GM18519 (cell line): ENCODE measurements at regions not wholly inside any gene's neighbourhood (a gene's known extent, or its start where the extent isn't known, plus 50 kb on each side); places are given as distances from the start of the nearest gene placed in this dataset.
A peak's percentile ranks its signal among the peaks of the same experiment; 100 is the strongest.
"Not testable (repeated sequence)": the region's sequence is repeated elsewhere in the genome, so short reads cannot be mapped to it uniquely, and the experiment has no call there.

ENCODE experiments used
- ATAC-seq: cut with Tn5 transposase; IDR thresholded peaks from one replicate; pipeline ENCODE4 v1.9.1; 2021; ENCODE audit warnings: mild to moderate bottlenecking, moderate library complexity; ENCODE audit not compliant: unreplicated experiment, low FRiP score

DNA sequence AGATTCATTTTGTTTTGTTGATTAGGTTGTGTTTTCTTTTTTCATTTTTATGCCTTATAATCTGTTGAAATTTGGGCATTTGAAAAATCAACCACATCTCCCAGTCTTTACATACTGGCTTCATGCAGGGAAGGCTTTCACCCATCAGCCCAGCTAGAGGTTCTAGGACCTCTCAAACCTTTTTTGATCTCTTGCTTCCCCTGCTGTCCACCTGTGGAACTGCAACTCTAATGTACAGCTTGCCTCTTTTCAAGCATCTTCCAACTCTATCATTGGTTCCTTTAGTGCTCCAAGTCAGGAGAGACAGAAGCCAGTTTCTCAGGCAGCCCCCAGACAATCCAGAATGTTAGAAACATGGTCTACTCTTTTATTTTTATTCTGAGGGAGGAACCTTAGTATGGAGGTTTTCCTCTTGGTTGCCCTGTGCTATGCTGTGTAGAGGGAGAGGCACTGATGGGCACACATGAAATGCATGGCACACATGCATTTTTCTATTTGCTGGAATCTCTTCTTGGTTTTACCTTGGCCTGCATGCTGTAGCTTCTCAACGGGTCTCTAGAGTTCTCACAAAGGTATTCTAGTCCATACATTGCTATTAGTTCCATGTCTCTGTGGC lies 107.2 kb upstream of the L3MBTL4 start:
- ATAC-seq: peak; percentile 67

DNA sequence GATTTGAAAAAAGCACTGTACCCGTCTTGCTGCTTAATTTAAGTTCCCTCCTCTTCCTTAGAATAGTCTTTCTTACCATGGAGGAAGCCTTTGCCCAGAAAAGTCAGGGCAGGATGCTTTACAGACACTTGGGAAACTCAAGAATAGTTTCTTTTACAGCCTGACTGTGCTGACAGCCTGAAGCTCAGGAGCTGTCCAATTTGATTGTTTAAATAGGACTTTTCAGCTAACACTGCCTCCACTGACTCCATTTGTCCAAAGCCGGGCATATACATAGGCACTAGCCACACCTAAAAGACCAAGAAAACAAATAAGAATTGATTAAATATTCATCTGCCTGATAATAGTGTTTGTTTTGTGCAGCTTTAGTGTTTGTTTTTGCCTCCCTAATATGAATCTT lies 110.9 kb upstream of the L3MBTL4 start:
- ATAC-seq: no peak

DNA sequence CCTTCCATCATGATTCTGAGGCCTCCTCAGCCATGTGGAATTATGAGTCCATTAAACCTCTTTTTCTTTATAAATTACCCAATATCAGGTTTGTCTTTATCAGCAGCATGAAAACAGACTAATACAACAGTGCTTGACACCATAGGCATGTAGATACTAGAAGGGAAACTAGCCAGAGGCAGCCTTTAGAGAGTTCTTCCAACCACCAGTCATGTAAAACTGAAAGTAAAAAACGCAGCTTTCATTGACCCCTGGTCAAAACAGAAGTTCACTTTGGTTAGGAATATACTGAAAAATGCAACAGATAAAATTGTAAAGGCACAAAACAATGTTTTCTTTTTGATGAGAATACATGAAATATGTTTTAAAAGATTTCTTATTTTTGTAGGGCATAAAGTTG lies 122.8 kb upstream of the L3MBTL4 start:
- no peak for ATAC-seq

DNA sequence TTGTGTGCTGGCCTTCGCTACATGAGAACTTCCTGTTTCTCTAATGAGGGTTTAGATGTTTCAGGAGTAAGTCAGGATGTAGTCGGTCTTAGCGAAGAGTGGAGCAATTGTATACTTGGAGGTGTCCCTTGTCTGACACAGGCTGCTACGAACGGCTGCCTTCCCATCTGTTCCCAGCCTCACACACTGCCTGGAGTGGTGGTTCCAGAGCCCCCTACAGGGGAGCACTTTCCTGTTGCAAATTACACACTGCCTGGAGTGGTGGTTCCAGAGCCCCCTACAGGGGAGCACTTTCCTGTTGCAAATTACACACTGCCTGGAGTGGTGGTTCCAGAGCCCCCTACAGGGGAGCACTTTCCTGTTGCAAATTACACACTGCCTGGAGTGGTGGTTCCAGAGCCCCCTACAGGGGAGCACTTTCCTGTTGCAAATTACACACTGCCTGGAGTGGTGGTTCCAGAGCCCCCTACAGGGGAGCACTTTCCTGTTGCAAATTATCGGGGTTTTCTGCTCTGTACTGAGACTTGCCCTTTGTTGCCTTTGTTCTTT lies 126.5 kb upstream of the L3MBTL4 start:
- not testable (repeated sequence) for ATAC-seq

DNA sequence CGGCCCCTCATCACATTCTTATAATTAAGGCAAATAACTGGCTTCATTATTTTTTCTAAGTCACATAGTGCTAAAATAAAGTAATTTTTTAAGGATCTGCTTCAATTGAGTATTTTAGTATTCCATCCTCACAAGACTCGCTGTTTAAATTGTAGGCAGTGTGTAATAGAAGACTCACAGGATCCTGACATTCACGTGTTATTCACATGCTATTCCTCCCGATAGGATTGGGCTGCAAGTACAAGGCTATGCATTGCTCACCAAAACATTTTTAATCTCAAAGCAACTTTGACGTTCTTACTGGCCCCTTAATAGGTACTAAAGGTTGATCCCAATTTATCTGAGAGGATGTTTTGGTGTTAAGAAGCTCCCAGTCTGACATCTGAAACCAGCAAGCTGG lies 127.6 kb upstream of the L3MBTL4 start:
- ATAC-seq: no peak

- ATAC-seq: peak; percentile 54
Observed at GRCh38 chr18:6543330-6543908, 128.7 kb upstream of the L3MBTL4 start.

DNA sequence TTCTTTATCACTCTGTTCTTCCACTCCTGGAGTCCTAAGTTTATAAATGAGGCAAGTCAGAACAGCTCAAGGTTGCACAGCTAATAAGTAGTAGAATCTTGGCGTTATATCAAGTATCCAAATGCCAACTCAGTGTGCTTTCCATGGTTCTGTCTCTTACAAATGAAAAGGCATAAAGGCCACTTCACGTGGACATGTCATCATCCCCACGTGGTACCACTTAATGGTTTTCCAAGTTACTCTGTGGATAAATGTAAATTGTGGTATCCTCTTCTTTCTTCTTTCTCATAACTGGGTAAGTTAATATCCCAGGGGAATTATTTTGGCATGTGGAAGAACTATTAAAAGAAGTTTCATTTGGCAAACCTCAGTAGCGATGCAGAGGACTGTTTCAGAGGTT lies 131.5 kb upstream of the L3MBTL4 start:
- no peak for ATAC-seq

DNA sequence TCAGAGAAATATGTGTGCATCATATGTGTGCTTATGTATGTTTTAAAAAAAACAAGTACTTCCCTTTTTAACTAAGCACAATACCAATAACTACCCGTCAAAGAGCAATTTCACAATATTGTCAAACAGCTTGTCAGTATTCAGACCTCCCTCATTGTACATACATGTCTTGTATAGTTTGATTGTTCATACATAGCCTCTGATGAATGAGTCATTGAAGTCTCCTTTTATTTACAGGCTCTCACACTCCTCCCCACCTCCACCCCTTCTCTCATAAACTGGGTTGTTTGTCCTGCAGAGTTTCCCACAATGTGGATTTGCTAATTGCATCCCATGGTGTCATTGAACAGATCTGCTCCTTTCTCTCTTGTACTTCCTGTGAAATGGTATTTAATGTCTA lies 132.8 kb upstream of the L3MBTL4 start:
- no peak for ATAC-seq

- ATAC-seq: no peak
Observed at GRCh38 chr18:6553234-6553900, 138.7 kb upstream of the L3MBTL4 start.

- no peak for ATAC-seq
Observed at GRCh38 chr18:6557057-6557769, 142.5 kb upstream of the L3MBTL4 start.

DNA sequence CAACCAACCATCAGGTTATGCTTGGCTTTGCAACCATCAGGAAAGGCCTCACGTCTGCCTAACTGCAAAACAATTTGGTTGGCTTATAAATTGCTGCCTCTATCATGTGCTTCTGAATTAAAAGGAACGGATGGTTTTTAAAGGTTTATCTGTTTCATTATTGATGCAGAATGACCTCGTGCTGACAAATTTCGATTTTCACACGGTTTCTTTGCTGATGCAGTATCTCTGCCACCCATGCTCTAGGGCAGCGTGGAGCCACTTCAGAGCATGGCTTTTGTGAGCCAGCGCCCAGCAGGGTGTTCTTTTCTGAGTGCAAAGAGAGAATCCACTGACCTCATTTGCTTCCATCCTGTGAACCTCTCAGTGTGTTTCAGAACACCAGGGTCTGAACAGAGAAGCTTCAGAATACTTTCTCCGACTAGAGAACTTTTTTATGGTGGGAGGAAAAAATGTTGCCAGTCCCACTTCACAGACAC lies 143.1 kb upstream of the L3MBTL4 start:
- ATAC-seq: no peak

DNA sequence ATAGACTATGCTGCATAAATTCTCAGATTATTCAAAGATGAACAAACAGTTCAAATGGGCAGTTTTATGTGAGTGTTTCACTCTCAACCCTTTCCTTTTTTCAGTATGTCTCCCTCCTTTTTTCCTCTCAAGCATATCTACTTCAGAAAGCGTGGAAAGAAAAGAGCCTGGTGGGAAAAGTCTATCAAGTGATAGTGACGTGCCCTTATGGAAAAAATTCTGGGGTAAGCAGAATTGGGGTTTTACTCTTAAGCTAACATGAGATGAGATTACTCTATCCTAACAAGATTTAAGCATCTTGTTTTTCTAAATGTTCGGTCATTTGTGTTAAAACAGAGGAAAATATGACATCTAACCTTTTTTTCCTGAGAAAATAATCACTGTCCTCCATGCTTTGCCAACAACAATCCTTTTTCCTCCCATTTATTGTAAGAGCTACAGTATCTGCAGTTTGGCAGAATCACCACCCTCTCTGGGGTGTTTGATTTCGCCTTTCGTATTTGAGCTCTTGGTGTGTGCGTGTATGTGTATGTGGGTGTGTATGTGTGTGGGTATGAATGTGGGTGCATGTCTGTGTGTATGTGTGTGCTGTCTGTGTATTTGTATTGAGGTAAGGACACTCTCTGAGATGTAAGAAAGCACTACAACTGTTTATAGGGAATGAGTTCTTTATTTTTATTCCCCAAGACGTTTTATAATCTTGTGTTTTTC lies 143.9 kb upstream of the L3MBTL4 start:
- no peak for ATAC-seq

DNA sequence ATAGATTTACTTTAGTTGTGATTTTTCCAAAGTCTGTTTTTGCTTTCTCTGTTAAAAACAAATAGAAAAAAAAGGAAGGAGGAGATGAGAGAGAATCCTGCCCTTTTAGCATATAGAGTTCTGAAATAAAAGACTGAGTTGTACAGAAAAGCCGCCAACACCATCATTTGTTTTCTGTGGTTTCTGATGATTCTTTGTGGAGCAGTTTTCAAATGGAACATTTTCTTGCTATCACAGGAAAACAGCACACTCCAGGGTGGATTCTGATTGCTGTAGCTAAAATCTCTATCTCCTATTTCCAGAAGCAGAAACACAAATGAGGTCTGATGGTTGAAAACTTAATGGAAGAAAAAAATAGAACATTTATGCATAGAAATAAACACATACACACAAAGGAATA lies 144.6 kb upstream of the L3MBTL4 start:
- ATAC-seq: no peak

- no peak for ATAC-seq
Observed at GRCh38 chr18:6561016-6561415, 146.3 kb upstream of the L3MBTL4 start.

- no peak for ATAC-seq
Observed at GRCh38 chr18:6561420-6561861, 146.7 kb upstream of the L3MBTL4 start.

- ATAC-seq: no peak
Observed at GRCh38 chr18:6561862-6562291, 147.2 kb upstream of the L3MBTL4 start.

- no peak for ATAC-seq
Observed at GRCh38 chr18:6563896-6564295, 149.2 kb upstream of the L3MBTL4 start.

DNA sequence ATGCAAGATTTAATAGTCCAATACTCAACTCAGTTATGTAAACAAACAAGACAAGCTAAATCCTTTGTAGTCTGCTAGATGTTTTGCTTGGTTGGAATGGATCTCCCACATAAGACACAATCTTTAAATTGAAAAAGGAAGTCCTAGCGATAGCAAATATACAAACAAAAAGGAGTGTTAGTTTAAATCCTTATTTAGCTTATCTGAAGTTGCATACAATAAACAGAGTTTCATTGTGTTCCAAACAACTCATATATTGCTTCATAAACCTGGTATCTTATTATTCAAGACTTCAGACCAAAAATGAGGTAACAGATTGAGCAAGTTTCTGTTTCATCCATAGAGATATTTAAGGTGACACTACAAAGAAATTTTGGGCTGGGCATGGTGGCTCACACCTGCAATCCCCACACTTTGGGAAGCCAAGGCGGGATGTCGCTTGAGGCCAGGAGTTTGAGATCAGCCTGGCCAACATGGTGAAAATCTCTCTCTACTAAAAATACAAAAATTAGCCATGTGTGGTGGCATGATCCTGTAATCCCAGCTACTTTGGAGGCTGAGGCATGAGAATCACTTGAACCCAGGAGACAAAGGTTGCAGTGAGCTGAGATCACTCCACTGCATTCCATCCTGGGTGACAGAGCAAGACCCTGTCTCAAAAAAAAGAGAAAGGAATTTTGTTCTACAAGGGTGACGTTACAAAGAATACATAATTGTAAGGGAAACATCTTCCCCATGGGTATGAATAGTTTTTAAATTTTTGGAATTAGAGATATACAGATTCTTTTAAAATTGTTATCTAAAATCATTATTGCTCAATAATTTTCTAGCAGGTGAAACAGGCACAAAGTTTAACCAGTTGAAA lies 150.5 kb upstream of the L3MBTL4 start:
- ATAC-seq: no peak

DNA sequence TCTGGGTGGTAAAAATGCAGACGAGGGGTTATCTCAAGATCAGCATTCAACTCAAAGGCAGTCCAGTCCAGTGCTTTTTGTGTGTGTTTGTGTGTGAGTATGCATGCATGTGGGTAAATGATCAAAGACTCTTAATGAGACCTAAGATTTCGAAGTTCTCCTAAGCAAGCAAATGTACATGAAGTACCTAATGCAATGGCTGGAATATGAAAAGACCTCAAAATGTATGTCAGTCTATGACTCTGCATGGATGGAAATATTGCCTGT lies 151.0 kb upstream of the L3MBTL4 start:
- no peak for ATAC-seq
